GM12878 (cell line): ENCODE measurements at regions not wholly inside any gene's neighbourhood (a gene's known extent, or its start where the extent isn't known, plus 50 kb on each side); places are given as distances from the start of the nearest gene placed in this dataset.

Experiments used
- ATAC-seq: fragments of 200-7000 bp; cut with Tn5 transposase; 3 replicates; pipeline ENCODE4 v1.9.1; 2020; ENCODE audit warnings: mild to moderate bottlenecking, moderate library complexity
- BruUV-seq: library from RNA; stranded (reverse); fragments of 400-500 nt; replicated peaks from 2 replicates; lab custom pipeline; 2021; lab: Mats Ljungman, UMichigan
- CTCF ChIA-PET: fragments of 300-600 bp; sonication (Branson Sonifier 250); formaldehyde crosslinking; extraction: SDS; loops from one replicate; lab custom pipeline; 2021; ENCODE audit warnings: inconsistent platforms; lab: Yijun Ruan, JAX
- POLR2A ChIA-PET: fragments of 350-600 bp; formaldehyde crosslinking; extraction: SDS; loops from one replicate; lab custom pipeline; 2021; ENCODE audit warnings: inconsistent platforms; lab: Charles Lee
- RAD21 ChIA-PET: fragments of 300-600 bp; sonication (Branson Sonifier 250); formaldehyde crosslinking; loops from one replicate; lab custom pipeline; 2023; ENCODE audit warnings: antibody characterized with exemption; ENCODE audit not compliant: unreplicated experiment; lab: Charles Lee
- SMC1A ChIA-PET: fragments of 300-600 bp; sonication (Branson Sonifier 250); formaldehyde crosslinking; loops from one replicate; lab custom pipeline; 2023; ENCODE audit not compliant: unreplicated experiment, uncharacterized antibody; lab: Charles Lee
- DNase-seq: peaks from one replicate; pipeline ENCODE4 v3.0.0-alpha.2; 2011; ENCODE audit warnings: low read depth, low spot score
- FAIRE-seq: peaks from 3 replicates; lab custom pipeline; 2011; peaks lifted over from hg19 to GRCh38; lab: Jason Lieb, UNC
- H2AFZ ChIP-seq: 2 replicates; pipeline ENCODE4 v1.6.0; 2011; ENCODE audit warnings: low read depth, low read length, control low read depth; ENCODE audit not compliant: control insufficient read depth
- H3K27ac ChIP-seq: 2 replicates; pipeline ENCODE4 v1.5.1; 2011; ENCODE audit warnings: control low read depth; ENCODE audit not compliant: control insufficient read depth, insufficient read depth
- H3K27me3 ChIP-seq, 2 experiments: replicated peaks in 1 of 2; 2 replicates each; pipeline versions ENCODE4 v1.6.0 to v1.6.1; 2011; ENCODE audit warnings: low read length in 1 of 2; ENCODE audit not compliant: control insufficient read depth in 2 of 2, insufficient read depth in 2 of 2
- H3K36me3 ChIP-seq, 2 experiments: 2 replicates each; pipeline ENCODE4 v1.5.1; 2011; ENCODE audit warnings: low read length in 1 of 2; ENCODE audit not compliant: control insufficient read depth in 2 of 2, insufficient read depth in 2 of 2
- H3K4me1 ChIP-seq: 2 replicates; pipeline ENCODE4 v1.6.1; 2011; ENCODE audit warnings: mild to moderate bottlenecking, low read length, moderate library complexity, mixed read lengths; ENCODE audit not compliant: control insufficient read depth, insufficient read depth
- H3K4me2 ChIP-seq: 2 replicates; pipeline ENCODE4 v1.6.0; 2011; ENCODE audit warnings: control low read depth; ENCODE audit not compliant: control insufficient read depth, insufficient read depth
- H3K4me3 ChIP-seq: fragments of 200-600 bp; sonication (generic); 2 replicates; pipeline ENCODE4 v1.5.1; 2016
- H3K79me2 ChIP-seq: 2 replicates; pipeline ENCODE4 v1.6.0; 2011; ENCODE audit warnings: low read length; ENCODE audit not compliant: control insufficient read depth, insufficient read depth
- H3K9ac ChIP-seq: 2 replicates; pipeline ENCODE4 v1.8.0; 2011; ENCODE audit warnings: low read length, control low read depth, mixed read lengths; ENCODE audit not compliant: control insufficient read depth, insufficient read depth
- H3K9me3 ChIP-seq: replicated peaks from 3 replicates; pipeline ENCODE4 v1.5.1; 2011; ENCODE audit warnings: mild to moderate bottlenecking, low read length; ENCODE audit not compliant: control insufficient read depth, insufficient read depth
- H4K20me1 ChIP-seq: 2 replicates; pipeline ENCODE4 v1.6.0; 2011; ENCODE audit not compliant: control insufficient read depth, insufficient read depth
- CBX5 ChIP-seq: sonication (generic); IDR thresholded peaks from 2 replicates; pipeline ENCODE4 v1.6.1; 2016; ENCODE audit warnings: low read depth, moderate library complexity, mild to moderate bottlenecking, inconsistent platforms
- CREB1 ChIP-seq: IDR thresholded peaks from 2 replicates; pipeline ENCODE4 v1.6.1; 2012; ENCODE audit warnings: low read depth, mild to moderate bottlenecking, inconsistent platforms
- CREM ChIP-seq: IDR thresholded peaks from 2 replicates; pipeline ENCODE4 v1.6.1; 2014; ENCODE audit warnings: antibody characterized with exemption, low read depth
- CUX1 ChIP-seq: IDR thresholded peaks from 2 replicates; pipeline ENCODE4 v1.6.1; 2012; ENCODE audit warnings: improper control_type of control experiment, low read depth, low read length; ENCODE audit not compliant: insufficient replicate concordance
- IKZF1 ChIP-seq: fragments of 450-650 bp; conservative IDR thresholded peaks from 2 replicates; pipeline ENCODE4 v1.6.1; 2017; ENCODE audit warnings: antibody characterized with exemption, mild to moderate bottlenecking
- RAD51 ChIP-seq: fragments of 450-650 bp; IDR thresholded peaks from 2 replicates; pipeline ENCODE4 v1.6.1; 2016; ENCODE audit warnings: moderate library complexity, mild to moderate bottlenecking, inconsistent platforms
- RBBP5 ChIP-seq: fragments of 200-600 bp; sonication (generic); conservative IDR thresholded peaks from 2 replicates; pipeline ENCODE4 v1.6.1; 2016
- RFX5 ChIP-seq: IDR thresholded peaks from 2 replicates; pipeline ENCODE4 v1.6.1; 2011; ENCODE audit warnings: low read depth, low read length, improper control_type of control experiment
- SMAD1 ChIP-seq: fragments of 450-650 bp; IDR thresholded peaks from 2 replicates; pipeline ENCODE4 v1.6.1; 2018; ENCODE audit warnings: mild to moderate bottlenecking, low read depth; ENCODE audit not compliant: partially characterized antibody
- SUPT20H ChIP-seq: IDR thresholded peaks from 2 replicates; pipeline ENCODE4 v1.6.1; 2011; ENCODE audit warnings: low read depth, mild to moderate bottlenecking, low read length, moderate library complexity, borderline replicate concordance; ENCODE audit not compliant: control insufficient read depth
- TAF1 ChIP-seq: IDR thresholded peaks from 2 replicates; pipeline ENCODE4 v1.6.1; 2011; ENCODE audit warnings: mild to moderate bottlenecking, low read depth, low read length, borderline replicate concordance
- TCF7 ChIP-seq: IDR thresholded peaks from 2 replicates; pipeline ENCODE4 v1.6.1; 2014; ENCODE audit warnings: antibody characterized with exemption, borderline replicate concordance
- in situ Hi-C: fragments of 300-500 bp; cut with MboI; formaldehyde crosslinking; loops from 9 replicates; pipeline ENCODE4 v1.14.3; 2018; ENCODE audit warnings: mixed read lengths
- intact Hi-C: fragments of 100-400 bp; cut with micrococcal nuclease; formaldehyde crosslinking; loops from one replicate; pipeline ENCODE4 v1.14.2; 2022; ENCODE audit not compliant: unreplicated experiment

- Histone ChIP-seq H3K79me2 (no peaks in the 10 kb centered on the region), H3K36me3 (no peaks in the 10 kb centered on the region), H3K27ac (no peak overlapping the region), H3K4me1 (no peaks in the 10 kb centered on the region), H3K4me3 (no peak overlapping the region), H3K4me2 (no peak overlapping the region), H4K20me1 (no peaks in the 10 kb centered on the region), H3K9me3 (no peaks in the 10 kb centered on the region), H2AFZ (no peak overlapping the region), H3K9ac (no peak overlapping the region), H3K27me3 (no peaks in the 10 kb centered on the region; a peak in 1 of 4 replicates)
- ChIA-PET CTCF (interaction anchor here (1.4 kb wide), 1 partner anchor 15 kb away, joined by 3 read pairs; no protein-coding TSS in a partner anchor), SMC1A (no interaction called here), POLR2A (no interaction called here), RAD21 (no interaction called here)
- FAIRE-seq, result no peak
- ATAC-seq, result no peak
- BruUV-seq, result no TSS peak
- no peak for DNase-seq
- in situ Hi-C loops (no loop called here), intact Hi-C loops (no loop called here)
- no peak for TF ChIP-seq TAF1
- no peak for TF ChIP-seq RFX5
- no peak for TF ChIP-seq SMAD1
- TF ChIP-seq RBBP5, result no peak
- no peak for TF ChIP-seq CBX5
- TF ChIP-seq IKZF1, result no peak
- TF ChIP-seq RAD51, result no peak
- TF ChIP-seq TCF7, result no peak
- TF ChIP-seq CUX1, result no peak
- no peak for TF ChIP-seq CREB1
- no peak for TF ChIP-seq CREM
- TF ChIP-seq SUPT20H, result no peak
Observed at GRCh38 chr4:108292229-108292628, 123.5 kb upstream of the LEF1 start.
